PC-9 (cell line): ENCODE measurements at regions not wholly inside any gene's neighbourhood (a gene's known extent, or its start where the extent isn't known, plus 50 kb on each side); places are given as distances from the start of the nearest gene placed in this dataset.

Experiments used
- BruUV-seq: library from RNA; stranded (reverse); fragments of 400-500 nt; replicated peaks from 2 replicates; lab custom pipeline; 2021; lab: Mats Ljungman, UMichigan
- CTCF ChIA-PET: fragments of 300-600 bp; sonication (Branson Sonifier 250); formaldehyde crosslinking; loops from one replicate; lab custom pipeline; 2022; ENCODE audit warnings: antibody characterized with exemption; lab: Charles Lee
- POLR2A ChIA-PET: fragments of 300-600 bp; sonication (Branson Sonifier 250); formaldehyde crosslinking; loops from one replicate; lab custom pipeline; 2022; ENCODE audit warnings: antibody characterized with exemption; ENCODE audit not compliant: unreplicated experiment; lab: Charles Lee
- DNase-seq, 2 experiments: peaks; one replicate each; pipeline versions ENCODE4 v3.0.0 to v3.0.0-alpha.2; 2015 to 2022; ENCODE audit warnings: mixed read lengths in 1 of 2
- H2AFZ ChIP-seq: fragments of 200-600 bp; sonication (generic); 2 replicates; pipeline ENCODE4 v1.8.1; 2017; ENCODE audit warnings: antibody characterized with exemption
- H3F3A ChIP-seq: fragments of 200-600 bp; sonication (generic); 2 replicates; pipeline ENCODE4 v1.8.1; 2017; ENCODE audit warnings: antibody characterized with exemption, mild to moderate bottlenecking, low read depth; ENCODE audit not compliant: insufficient read depth
- H3K27ac ChIP-seq: fragments of 200-600 bp; sonication (generic); 2 replicates; pipeline ENCODE4 v1.6.1; 2016; ENCODE audit warnings: mixed run types
- H3K27me3 ChIP-seq: fragments of 200-600 bp; sonication (generic); 2 replicates; pipeline ENCODE4 v1.6.1; 2016; ENCODE audit warnings: low read depth, mixed run types; ENCODE audit not compliant: insufficient read depth
- H3K36me3 ChIP-seq: fragments of 200-600 bp; sonication (generic); 2 replicates; pipeline ENCODE4 v1.6.1; 2016; ENCODE audit warnings: low read depth, mixed run types
- H3K4me1 ChIP-seq: fragments of 200-600 bp; sonication (generic); replicated peaks from 2 replicates; pipeline ENCODE4 v1.6.1; 2016; ENCODE audit warnings: mixed run types; ENCODE audit not compliant: insufficient read depth
- H3K4me2 ChIP-seq: fragments of 200-600 bp; sonication (generic); 2 replicates; pipeline ENCODE4 v1.6.1; 2017; ENCODE audit warnings: mixed run types
- H3K4me3 ChIP-seq: fragments of 200-600 bp; sonication (generic); 2 replicates; pipeline ENCODE4 v1.6.1; 2016; ENCODE audit warnings: mixed run types
- H3K79me2 ChIP-seq: fragments of 200-600 bp; sonication (generic); 2 replicates; pipeline ENCODE4 v1.6.1; 2017; ENCODE audit warnings: low read depth, mixed run types
- H3K9me2 ChIP-seq: fragments of 200-600 bp; sonication (generic); 2 replicates; pipeline ENCODE4 v1.8.1; 2017; ENCODE audit warnings: mild to moderate bottlenecking; ENCODE audit not compliant: insufficient read depth
- H3K9me3 ChIP-seq: fragments of 200-600 bp; sonication (generic); 2 replicates; pipeline ENCODE4 v1.8.1; 2016; ENCODE audit warnings: low read depth; ENCODE audit not compliant: insufficient read depth
- H4K20me1 ChIP-seq: fragments of 200-600 bp; sonication (generic); 2 replicates; pipeline ENCODE4 v1.8.1; 2017; ENCODE audit not compliant: insufficient read depth
- CTCF ChIP-seq: fragments of 200-600 bp; sonication (generic); conservative IDR thresholded peaks from 2 replicates; pipeline ENCODE4 v1.6.1; 2017; ENCODE audit warnings: mixed run types, antibody characterized with exemption, mild to moderate bottlenecking, moderate library complexity
- EZH2 ChIP-seq: fragments of 200-600 bp; sonication (generic); IDR thresholded peaks from 2 replicates; pipeline ENCODE4 v1.8.0; 2017; ENCODE audit warnings: antibody characterized with exemption, low read depth
- intact Hi-C: fragments of 100-400 bp; cut with micrococcal nuclease; formaldehyde crosslinking; loops from one replicate; pipeline ENCODE4 v1.10.0; 2022; ENCODE audit not compliant: unreplicated experiment

- Histone ChIP-seq H3K4me1 (no peaks in the 10 kb centered on the region), H3K27me3 (peaks cover 95% of the 10 kb centered on the region), H3F3A (no peaks in the 10 kb centered on the region), H3K4me3 (no peak overlapping the region), H3K9me2 (no peaks in the 10 kb centered on the region), H4K20me1 (no peaks in the 10 kb centered on the region), H3K9me3 (no peaks in the 10 kb centered on the region), H3K27ac (no peak overlapping the region), H3K36me3 (no peaks in the 10 kb centered on the region), H2AFZ (no peak overlapping the region), H3K4me2 (no peak overlapping the region), H3K79me2 (no peaks in the 10 kb centered on the region)
- no TSS peak for BruUV-seq
- ChIA-PET POLR2A (no interaction called here), CTCF (no interaction called here)
- TF ChIP-seq CTCF (no peak), EZH2 (no peak)
- intact Hi-C loops = no loop called here
- DNase-seq = no peak
These were observed 134.4 kb downstream of the ERMARD start for GRCh38 chr6:169885831-169886230.

GRCh38 chr6:169885131-169885530 is 133.7 kb downstream of the ERMARD start:
- Histone ChIP-seq H4K20me1 (no peaks in the 10 kb centered on the region), H3K9me3 (no peaks in the 10 kb centered on the region), H3K27me3 (peaks cover 96% of the 10 kb centered on the region), H3K27ac (no peak overlapping the region), H3K9me2 (no peaks in the 10 kb centered on the region), H3K4me1 (no peaks in the 10 kb centered on the region), H3F3A (no peaks in the 10 kb centered on the region), H3K79me2 (no peaks in the 10 kb centered on the region), H3K36me3 (no peaks in the 10 kb centered on the region), H3K4me2 (no peak overlapping the region), H3K4me3 (no peak overlapping the region), H2AFZ (no peak overlapping the region)
- ChIA-PET CTCF (no interaction called here), POLR2A (no interaction called here)
- no TSS peak for BruUV-seq
- intact Hi-C loops = no loop called here
- DNase-seq = no peak
- TF ChIP-seq CTCF = no peak
- TF ChIP-seq EZH2 = no peak

- CTCF ChIA-PET = no interaction called here
- TF ChIP-seq EZH2 (no peak), CTCF (no peak)
- H3K9me2 ChIP-seq = no peaks in the 10 kb centered on the region
- no peaks in the 10 kb centered on the region for H3K4me1 ChIP-seq
- no peaks in the 10 kb centered on the region for H3F3A ChIP-seq
- no peak overlapping the region for H3K4me3 ChIP-seq
- H2AFZ ChIP-seq = no peak overlapping the region
- DNase-seq = no peak
- BruUV-seq = no TSS peak
- peaks cover 96% of the 10 kb centered on the region for H3K27me3 ChIP-seq
- POLR2A ChIA-PET = no interaction called here
- H3K4me2 ChIP-seq = no peak overlapping the region
- intact Hi-C loops = no loop called here
- H4K20me1 ChIP-seq = no peaks in the 10 kb centered on the region
- no peaks in the 10 kb centered on the region for H3K36me3 ChIP-seq
- H3K27ac ChIP-seq = no peak overlapping the region
- H3K79me2 ChIP-seq = no peaks in the 10 kb centered on the region
- no peaks in the 10 kb centered on the region for H3K9me3 ChIP-seq
These were observed 132.7 kb downstream of the ERMARD start for GRCh38 chr6:169884158-169884557.
